LNCAP (cell line): ENCODE measurements at regions not wholly inside any gene's neighbourhood (a gene's known extent, or its start where the extent isn't known, plus 50 kb on each side); places are given as distances from the start of the nearest gene placed in this dataset.

ENCODE experiments used
- CTCF ChIP-seq: fragments of 450-650 bp; IDR thresholded peaks from 2 replicates; pipeline ENCODE4 v1.5.1; 2017; ENCODE audit warnings: mild to moderate bottlenecking

- no peak for TF ChIP-seq CTCF
Observed at GRCh38 chr7:145147865-145148264, 312.0 kb upstream of the TPK1 start.

- no peak for TF ChIP-seq CTCF
Observed at GRCh38 chr7:145143685-145144084, 307.8 kb upstream of the TPK1 start.

DNA sequence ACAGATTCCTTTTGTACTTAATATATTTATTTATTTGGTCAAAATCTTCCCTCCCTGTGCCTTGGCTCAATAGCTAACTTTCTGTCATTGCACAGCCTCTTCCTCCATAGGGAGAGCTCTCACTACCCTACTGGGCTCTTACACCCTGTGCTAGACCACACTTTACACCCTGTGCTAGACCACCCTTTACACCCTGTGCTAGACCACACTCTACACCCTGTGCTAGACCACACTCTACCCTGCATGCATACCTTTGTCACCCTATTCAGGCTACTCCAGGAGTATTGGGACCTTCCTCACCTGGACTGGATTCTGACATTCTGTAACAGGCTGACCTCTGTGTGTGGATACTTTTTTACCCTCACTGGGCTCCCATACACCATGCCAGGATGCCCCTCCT is 298.5 kb upstream of the TPK1 start:
- no peak for TF ChIP-seq CTCF

DNA sequence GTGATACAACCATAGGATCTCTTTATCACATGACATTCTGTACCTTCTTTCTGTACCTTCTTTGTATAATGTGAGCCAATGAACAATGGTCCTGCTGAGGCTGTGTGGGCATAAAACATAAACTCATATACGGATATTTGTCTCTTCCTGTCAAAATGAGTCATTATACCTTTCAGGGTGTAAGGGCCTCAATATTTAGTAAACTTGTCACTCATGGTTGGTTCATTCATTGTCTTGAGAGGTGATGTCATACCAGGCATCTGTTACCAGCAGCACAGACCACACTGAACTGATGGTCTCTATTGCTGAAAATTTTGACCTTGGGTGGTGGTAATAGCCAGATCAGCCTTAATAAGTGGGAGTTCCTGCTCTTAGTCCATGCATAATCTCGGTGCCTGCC is 287.6 kb upstream of the TPK1 start:
- TF ChIP-seq CTCF: no peak

GRCh38 chr7:145106001-145106400 is 270.1 kb upstream of the TPK1 start:
- no peak for TF ChIP-seq CTCF

DNA sequence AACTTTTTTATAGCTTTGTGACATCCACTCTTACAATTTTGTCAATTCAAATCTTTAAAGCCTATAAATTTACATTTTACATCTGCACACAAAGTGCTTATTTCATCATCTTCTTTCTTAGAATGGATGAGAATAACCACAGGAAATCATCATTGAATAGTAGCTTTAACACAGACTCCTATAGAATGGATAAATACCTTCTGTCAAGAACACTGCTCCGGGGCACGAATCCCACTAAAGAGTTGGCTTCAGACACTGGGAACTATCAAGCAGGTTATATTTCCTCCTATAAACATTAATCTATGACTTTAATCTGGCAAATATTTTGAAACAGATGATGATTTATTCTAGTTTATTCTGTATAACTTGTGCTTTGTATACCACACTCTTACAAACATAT is 269.7 kb upstream of the TPK1 start:
- no peak for TF ChIP-seq CTCF

GRCh38 chr7:145104400-145104799 is 268.5 kb upstream of the TPK1 start:
- no peak for TF ChIP-seq CTCF

- no peak for TF ChIP-seq CTCF
Observed at GRCh38 chr7:145092766-145093165, 256.9 kb upstream of the TPK1 start.
